ENCODE measurements at regions not wholly inside any gene's neighbourhood (a gene's known extent, or its start where the extent isn't known, plus 50 kb on each side); places are given as distances from the start of the nearest gene placed in this dataset.

- Histone ChIP-seq H3K79me2 (replicated peaks; ENCODE audit: insufficient read depth) (no peaks in the 10 kb centered on the region), H3K4me2 (no peak overlapping the region), H2AFZ (no peak overlapping the region), H3K36me3 (ENCODE audit: insufficient read depth) (no peaks in the 10 kb centered on the region), H3K27me3 (ENCODE audit: insufficient read depth) (no peaks in the 10 kb centered on the region), H3F3A (replicated peaks; ENCODE audit: low read depth) (no peaks in the 10 kb centered on the region), H4K20me1 (replicated peaks; ENCODE audit: insufficient read depth) (no peaks in the 10 kb centered on the region), H3K4me1 (ENCODE audit: insufficient read depth) (no peaks in the 10 kb centered on the region), H3K9me2 (ENCODE audit: insufficient read depth) (no peaks in the 10 kb centered on the region), H3K4me3 (no peak overlapping the region), H3K27ac (ENCODE audit: low read depth) (no peak overlapping the region)
- H3K9me3 Mint-ChIP-seq = no peaks in the 10 kb centered on the region
- no peak for ATAC-seq
- no peak overlapping the region for H3K4me3 Mint-ChIP-seq
- TF ChIP-seq ETS1 (IDR thresholded peaks at IDR 0.05) = no peak
- H3K36me3 Mint-ChIP-seq (ENCODE audit: low read depth) = no peaks in the 10 kb centered on the region
- no peaks in the 10 kb centered on the region for H3K4me1 Mint-ChIP-seq
- no peak overlapping the region for H3K27ac Mint-ChIP-seq
- DNase-seq (ENCODE audit: low spot score) = no peak
- H3K27me3 Mint-ChIP-seq (ENCODE audit: insufficient read depth, low read depth, poor library complexity) = peaks cover 3% of the 10 kb centered on the region
Observed at GRCh38 chr4:162456106-162456505, 292.3 kb upstream of the FSTL5 start.

- Histone ChIP-seq H4K20me1 (replicated peaks; ENCODE audit: insufficient read depth) (no peaks in the 10 kb centered on the region), H3K27me3 (ENCODE audit: insufficient read depth) (no peaks in the 10 kb centered on the region), H2AFZ (no peak overlapping the region), H3K4me2 (no peak overlapping the region), H3K27ac (ENCODE audit: low read depth) (no peak overlapping the region), H3K9me2 (ENCODE audit: insufficient read depth) (no peaks in the 10 kb centered on the region), H3K4me1 (ENCODE audit: insufficient read depth) (no peaks in the 10 kb centered on the region), H3K79me2 (replicated peaks; ENCODE audit: insufficient read depth) (no peaks in the 10 kb centered on the region), H3F3A (replicated peaks; ENCODE audit: low read depth) (no peaks in the 10 kb centered on the region), H3K36me3 (ENCODE audit: insufficient read depth) (no peaks in the 10 kb centered on the region), H3K4me3 (no peak overlapping the region)
- no peak for ATAC-seq
- DNase-seq (ENCODE audit: low spot score) = no peak
- H3K9me3 Mint-ChIP-seq = no peaks in the 10 kb centered on the region
- H3K36me3 Mint-ChIP-seq (ENCODE audit: low read depth) = no peaks in the 10 kb centered on the region
- no peak overlapping the region for H3K27ac Mint-ChIP-seq
- H3K4me1 Mint-ChIP-seq = no peaks in the 10 kb centered on the region; the same call in 2 of the 3 replicates
- H3K27me3 Mint-ChIP-seq (ENCODE audit: insufficient read depth, low read depth, poor library complexity) = peaks cover 3% of the 10 kb centered on the region
- no peak overlapping the region for H3K4me3 Mint-ChIP-seq
- no peak for TF ChIP-seq EZH2 (IDR thresholded peaks at IDR 0.05; ENCODE audit: low read depth, unreplicated experiment)
- no peak for TF ChIP-seq ZNF462 (CRISPR knock-in tag; IDR thresholded peaks at IDR 0.05)
- TF ChIP-seq STAT1 (IDR thresholded peaks at IDR 0.05; ENCODE audit: unreplicated experiment) = no peak
- no peak for TF ChIP-seq EZH2phosphoT487 (IDR thresholded peaks at IDR 0.05; ENCODE audit: unreplicated experiment)
- no peak for TF ChIP-seq ZNF331 (CRISPR knock-in tag; IDR thresholded peaks at IDR 0.05; ENCODE audit: low read depth)
- no peak for TF ChIP-seq CTCF (conservative IDR thresholded peaks at IDR 0.05; ENCODE audit: low read depth in 2 of 2)
- TF ChIP-seq POLR2AphosphoS5 (IDR thresholded peaks at IDR 0.05; ENCODE audit: low read depth) = no peak
- no peak for TF ChIP-seq REST (IDR thresholded peaks at IDR 0.05; ENCODE audit: unreplicated experiment)
- TF ChIP-seq CREB1 (CRISPR knock-in tag; IDR thresholded peaks at IDR 0.05; ENCODE audit: low read depth) = no peak
Observed at GRCh38 chr4:162450531-162451035, 286.8 kb upstream of the FSTL5 start.
